Stimulated activated CD8-positive, alpha-beta memory T cell treated with anti-CD3 and anti-CD28 coated beads, Interleukin-7, amount 100 ng/mL, for 1 hour (primary cell): ENCODE measurements at regions not wholly inside any gene's neighbourhood (a gene's known extent, or its start where the extent isn't known, plus 50 kb on each side); places are given as distances from the start of the nearest gene placed in this dataset.
"Not testable (repeated sequence)": the region's sequence is repeated elsewhere in the genome, so short reads cannot be mapped to it uniquely, and the experiment has no call there.

Experiments used
- DNase-seq, 2 donors: peaks; one replicate each; pipeline ENCODE4 v3.0.0-alpha.2; 2020; ENCODE audit warnings: low read depth in 2 of 2

DNA sequence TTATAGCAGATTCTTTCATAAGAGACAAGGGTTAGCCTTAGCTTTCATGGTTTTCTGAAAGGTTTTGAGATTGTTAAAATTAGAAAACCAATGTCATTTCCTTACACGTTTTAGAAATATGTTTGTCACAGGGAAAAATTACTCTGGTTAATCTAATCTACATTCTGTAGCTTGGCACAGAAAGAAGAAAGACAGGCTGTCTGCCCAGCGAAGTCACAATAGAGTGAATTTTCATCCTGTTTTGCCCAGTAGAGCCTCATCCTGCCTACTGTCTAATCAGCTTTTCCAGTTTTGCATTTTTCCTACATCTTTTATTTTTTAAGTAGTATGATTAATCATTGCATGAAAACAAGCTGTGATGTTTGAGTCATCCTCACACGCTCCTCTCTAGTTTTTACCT is 688.8 kb downstream of the MTRR start:
- DNase-seq: no peak

DNA sequence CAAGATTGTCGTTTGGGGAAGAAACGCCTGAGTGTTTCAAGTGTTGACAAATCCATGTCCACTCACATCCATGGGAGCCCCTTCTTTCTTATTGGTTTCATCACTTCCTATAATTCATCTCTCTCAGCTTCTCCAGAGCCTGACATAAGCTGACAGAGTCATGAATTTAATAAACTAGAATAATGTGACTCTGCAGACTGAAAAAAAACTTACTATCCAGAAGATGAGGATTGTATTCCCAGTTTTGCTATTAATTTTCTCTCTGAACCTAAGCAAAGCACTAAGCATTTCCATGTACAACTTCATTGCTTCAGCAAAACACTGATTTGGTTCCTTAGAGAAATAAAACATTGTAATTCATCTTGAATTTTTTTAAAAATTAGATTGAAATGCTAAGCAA is 691.8 kb downstream of the MTRR start:
- no peak for DNase-seq

DNA sequence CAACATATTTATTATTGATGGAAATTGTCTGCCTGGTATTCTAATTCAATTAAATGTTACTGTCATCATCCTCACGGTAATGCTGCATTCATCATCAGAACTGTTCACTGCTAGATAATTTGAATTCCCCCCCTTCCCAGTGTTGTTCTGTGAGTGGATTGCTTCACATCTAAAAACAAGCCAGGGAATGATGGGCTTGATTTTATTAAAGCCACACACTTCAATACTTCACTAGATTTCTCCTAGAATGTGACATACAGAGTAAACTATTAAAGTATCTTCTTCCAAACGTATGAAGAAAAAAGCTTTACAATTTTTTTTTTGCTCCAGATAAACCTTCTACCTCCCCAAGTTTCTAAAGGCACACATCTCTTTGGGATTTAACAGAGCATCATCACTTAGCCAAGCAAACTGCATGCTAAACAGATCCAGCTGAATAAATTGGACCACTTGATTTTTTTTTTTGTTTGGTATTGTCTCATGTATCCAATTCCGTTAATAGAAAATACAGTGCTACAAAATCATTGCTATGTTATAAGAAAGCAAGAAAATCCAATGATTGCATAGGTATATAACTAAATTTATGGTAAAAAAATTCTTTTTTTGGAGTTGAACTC is 692.4 kb downstream of the MTRR start:
- DNase-seq: no peak

DNA sequence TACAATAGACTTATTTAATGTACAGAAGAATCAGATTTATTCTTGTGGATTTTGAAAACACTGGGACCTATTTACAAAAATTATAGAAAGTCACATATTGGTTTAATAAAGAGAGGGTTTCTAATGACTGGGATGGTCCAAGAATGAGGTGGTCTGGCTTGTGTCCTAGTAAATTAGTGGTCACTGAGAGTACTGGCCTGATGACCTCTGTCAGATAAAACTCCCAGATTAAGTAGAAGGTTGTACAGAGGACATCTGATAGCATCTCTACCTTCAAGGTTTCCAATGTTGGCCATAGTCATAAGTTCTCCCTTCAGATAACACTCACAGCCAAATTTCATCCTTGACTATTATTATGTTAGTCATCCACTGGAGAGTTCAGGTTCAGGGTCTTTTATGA is 692.9 kb downstream of the MTRR start:
- DNase-seq: no peak

DNA sequence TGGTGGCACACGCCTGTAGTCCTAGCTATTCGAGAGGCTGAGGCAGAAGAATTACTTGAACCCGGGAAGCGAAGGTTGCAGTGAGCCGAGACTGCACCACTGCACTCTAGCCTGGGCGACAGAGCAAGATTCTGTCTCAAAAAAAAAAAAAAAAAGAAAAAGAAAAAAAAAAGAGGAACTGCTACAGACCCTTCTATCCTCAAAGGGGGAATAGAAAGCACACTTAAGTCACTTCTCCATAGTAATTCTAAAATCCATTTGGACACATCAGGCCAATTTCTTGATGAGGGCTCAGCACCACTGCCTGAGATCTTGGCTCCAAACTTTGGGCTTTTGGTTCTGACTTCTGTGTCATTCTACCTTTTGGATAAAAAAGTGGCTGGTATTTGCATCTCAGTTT is 694.6 kb downstream of the MTRR start:
- not testable (repeated sequence) for DNase-seq

DNA sequence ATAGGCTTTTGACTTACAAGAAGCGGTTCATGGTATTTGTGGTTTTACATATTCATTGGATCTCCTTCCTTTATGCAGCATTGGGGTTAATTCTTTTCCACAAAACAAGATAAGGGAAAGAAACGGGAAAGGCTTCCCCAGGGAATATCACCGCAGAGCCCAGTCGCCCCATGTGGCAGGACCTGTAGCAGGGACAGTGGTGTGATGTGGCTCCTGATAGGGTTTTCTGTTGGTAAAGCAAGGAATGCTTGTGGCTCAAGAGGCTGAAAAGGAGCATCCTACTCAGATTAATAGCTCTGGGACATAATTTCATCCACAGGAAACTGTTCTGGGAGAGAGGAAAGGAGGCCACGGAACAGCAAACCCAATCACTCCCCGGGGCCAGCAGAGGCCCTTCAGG is 699.9 kb downstream of the MTRR start:
- no peak for DNase-seq

DNA sequence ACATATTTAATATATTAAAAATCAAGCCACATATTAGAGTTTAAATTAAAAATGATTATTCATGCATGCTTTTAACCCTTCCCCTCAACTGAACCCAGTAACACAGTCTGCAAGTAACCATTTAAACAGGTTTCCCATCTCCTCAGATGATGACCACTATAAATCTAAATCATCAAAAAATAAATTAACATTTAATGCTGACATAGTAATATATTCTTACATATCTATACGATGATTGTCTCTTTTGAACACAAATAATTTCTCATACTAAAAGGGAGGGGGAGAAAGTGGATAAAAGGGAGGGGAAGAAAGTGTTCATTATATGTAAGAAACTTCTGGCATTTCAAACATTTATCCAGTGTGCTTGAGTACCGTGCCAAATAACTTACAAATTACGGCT is 701.6 kb downstream of the MTRR start:
- DNase-seq: no peak

DNA sequence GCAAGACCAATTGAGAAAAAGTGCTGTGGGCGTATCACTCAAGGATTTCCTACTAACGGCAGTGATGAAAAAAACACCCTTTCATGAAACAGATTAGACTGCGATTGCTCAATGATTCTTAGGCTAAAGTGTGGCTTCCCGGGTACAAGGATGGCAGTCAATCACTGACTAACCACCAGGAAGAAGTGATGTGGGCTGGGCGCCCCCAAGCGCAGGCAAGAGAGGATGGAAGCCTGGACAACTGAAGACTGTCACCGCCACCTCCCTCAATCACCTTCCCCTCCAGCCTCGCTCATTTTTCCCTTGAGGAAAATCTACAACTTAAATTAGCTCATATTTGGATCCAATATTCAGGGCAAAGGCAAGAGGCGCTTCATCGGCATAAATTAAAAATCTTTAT is 707.2 kb downstream of the MTRR start:
- no peak for DNase-seq

DNA sequence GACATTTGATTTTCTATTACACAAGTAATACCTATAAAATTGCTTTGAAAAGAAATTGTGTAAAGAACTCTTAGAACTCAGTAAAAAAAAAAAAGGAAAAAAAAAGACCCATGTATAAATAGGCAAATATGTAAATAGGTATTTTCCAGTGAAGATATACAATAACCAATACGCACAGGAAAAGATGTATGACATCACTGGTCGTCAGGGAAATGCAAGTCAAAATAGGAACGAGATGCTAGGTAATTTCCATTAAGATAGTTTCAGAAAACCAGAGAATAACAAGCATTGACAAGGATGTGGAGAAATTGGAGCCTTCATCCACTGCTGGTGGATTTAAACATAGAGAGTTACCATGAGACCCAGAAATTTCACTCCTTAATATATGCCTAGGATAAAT is 708.8 kb downstream of the MTRR start:
- DNase-seq: no peak

DNA sequence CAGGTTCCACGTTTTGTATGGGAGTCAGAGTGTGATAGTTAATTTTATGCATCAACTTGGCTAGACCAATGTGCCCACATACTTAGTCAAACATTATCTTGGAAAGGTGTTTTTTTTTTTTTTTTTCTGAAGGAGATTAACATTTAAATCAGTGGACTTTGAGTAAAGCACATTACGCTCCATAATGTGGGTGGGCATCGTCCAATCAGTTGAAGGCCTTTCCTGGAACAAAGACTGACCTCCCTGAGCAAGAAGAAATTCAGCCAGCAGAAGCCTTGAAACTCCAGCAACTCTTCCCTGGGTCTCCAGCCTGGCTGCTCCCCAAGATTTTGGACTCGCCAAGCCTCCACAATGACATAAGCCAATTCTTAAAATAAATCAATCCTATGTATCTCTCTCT is 711.4 kb downstream of the MTRR start:
- no peak for DNase-seq

DNA sequence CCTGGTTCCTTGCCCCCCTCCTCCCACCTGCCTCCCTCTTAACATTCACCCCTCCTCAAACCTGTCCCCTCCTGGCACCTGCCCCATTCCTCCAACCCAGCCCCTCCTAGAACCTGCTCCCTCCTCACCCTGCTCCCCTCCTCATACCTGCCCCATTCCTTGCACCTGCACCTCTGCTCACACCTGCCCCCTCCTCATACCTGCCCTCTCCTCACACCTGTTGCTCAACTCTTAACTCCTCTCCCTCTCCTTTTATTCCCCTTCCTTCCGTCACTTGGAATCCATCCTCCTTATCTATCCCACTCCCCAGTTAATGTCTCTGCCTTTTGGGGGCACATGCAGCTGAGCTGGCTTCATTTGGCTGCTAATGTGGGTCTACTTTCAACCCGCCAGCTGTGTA is 712.1 kb downstream of the MTRR start:
- DNase-seq: no peak

DNA sequence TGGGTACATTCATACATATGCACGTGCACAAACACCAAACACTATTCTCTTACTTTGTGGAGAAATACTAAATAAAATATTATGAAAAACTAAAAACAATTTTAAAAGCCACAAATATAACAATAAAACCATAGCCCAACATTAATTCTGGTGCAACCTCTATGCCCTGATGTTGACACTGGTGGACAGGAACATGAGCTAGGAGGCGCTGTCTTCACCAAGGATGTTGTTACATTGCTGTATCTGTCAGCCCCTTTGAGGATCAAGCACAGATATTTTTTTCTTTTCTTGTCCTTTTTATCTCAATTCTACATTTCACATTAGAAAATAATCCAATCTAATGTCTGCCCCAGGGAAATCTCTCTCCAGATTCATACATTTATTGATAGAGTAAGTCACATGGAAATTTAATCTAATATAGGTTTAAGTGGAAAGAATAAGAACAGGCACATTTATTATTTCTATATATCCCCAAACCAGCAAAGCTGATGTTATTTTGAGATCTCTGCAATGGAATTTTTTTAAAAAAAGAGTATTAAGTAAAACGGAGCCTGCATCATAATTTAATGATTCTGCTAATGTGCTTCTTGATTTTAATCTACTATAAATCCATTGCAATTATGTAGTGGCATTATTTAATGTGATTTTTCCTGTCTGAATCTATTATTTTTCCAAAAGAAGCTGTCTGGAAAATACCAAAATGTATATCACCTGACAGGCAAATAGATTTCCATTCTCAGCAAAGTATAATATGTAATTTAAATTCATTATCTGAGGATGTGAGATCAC is 716.5 kb downstream of the MTRR start:
- no peak for DNase-seq

DNA sequence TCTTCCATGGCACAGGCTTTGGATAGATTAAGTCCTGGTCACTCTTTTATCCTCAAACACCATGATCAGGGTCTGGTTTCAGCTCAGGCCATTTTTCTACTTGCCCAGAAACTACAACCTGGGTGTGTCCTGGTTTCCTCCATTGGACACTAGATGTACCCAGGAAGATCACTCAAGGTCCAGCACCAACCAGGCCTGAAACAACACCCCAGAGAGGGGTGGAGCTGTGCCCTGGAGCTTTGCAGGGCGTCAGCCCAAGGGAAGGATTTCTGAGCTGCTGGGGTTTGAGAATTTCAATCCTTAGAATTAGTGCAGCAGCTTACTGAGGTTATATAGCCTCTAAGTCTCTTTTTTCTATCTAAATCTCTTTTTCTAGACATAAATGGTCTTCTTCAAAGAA is 722.0 kb downstream of the MTRR start:
- DNase-seq: no peak

DNA sequence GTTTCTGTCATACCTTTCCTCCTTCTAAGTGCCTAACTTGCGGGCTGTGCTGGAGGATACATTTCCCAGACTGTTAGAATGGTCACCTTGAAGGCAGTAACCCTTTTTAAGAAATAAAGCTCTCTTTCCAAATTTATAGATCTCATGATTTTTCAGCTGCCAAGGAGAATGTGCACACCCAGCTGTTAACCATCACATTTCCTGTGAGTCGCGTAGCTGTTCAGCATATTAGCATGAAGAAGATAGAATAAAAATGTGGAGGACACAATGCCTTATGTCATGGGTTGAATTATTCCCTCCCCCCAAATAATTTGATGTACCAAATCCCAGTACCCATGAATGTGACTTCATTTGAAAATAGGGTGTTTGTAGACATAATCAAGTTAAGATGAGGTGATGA is 729.4 kb downstream of the MTRR start:
- no peak for DNase-seq

DNA sequence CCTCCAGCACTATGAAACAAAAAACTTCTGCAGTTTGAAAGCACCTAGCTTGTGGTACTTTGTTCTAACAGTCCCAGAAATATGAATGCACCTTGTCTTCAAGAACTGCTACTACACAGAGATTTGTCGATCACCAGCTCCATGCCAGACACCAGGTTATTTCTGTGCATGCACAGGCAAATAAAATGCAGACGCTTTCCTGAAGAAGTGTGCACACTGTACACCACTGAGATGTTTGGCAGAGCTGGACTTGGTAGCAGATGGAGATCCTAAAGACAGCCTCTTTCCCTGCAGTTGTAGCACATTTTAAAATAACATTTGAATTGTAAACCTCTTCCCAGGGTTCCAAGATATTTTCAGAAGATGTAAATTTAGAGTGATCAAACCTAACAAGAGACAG is 730.0 kb downstream of the MTRR start:
- DNase-seq: no peak

DNA sequence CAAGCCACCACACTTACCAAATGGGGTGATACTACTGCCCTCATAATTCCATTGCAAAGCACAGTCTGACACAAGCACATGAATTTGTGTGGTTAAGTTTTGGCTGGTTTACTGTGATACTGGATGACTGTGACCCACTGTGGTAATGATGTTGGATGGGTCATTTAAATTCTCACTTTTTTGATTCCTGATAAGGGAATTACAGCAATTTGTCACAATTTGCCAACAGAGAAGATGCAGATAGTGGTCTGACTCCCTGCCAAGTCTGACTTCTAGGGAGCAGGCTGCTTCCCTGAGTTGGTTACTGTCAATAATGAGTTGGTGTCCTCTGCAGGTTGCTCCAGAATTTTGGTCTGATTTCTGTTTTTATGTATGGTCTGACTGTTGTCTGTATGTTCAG is 731.9 kb downstream of the MTRR start:
- no peak for DNase-seq

DNA sequence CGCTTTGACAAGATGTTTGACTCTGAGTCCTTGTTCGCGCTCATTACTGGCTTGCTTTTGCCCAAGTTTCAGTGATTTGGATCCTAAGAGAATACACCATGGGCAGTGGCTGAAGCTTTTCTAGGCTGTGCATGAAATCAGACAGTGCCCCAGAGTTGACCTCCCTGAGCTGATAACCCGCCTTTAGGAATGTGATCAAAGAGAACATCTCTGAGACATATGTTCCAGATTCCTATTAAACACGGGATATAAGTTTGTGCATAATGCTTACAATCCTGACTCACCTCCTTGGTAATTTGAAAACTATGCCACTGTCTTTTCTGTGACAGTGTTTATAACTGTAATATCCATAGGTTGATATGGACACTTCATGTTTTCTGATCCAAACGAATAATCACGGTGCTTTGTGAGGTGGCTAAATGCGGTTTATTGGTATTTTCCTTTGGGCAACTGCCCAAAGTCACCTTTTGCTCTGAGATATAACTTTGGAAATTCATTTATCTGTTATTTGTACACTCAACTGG is 732.9 kb downstream of the MTRR start:
- no peak for DNase-seq

DNA sequence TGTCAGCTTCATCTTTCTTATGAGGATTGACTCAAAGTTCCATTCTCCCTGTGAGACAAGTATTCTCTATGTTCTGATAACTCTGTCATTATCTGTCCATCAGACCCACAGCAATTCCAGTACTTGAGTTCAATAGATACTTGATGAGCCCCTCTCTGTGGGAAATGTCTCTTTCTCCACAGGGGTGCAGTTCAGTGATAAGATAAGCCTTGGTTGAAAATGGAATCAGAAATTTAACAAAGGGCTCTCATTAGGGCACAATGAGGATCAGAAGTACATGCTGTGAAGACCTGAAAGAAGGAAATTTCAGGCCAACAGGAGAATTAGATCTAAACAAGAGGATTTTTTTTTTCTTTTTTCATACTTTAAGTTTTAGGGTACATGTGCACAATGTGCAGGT is 737.3 kb downstream of the MTRR start:
- DNase-seq: no peak

DNA sequence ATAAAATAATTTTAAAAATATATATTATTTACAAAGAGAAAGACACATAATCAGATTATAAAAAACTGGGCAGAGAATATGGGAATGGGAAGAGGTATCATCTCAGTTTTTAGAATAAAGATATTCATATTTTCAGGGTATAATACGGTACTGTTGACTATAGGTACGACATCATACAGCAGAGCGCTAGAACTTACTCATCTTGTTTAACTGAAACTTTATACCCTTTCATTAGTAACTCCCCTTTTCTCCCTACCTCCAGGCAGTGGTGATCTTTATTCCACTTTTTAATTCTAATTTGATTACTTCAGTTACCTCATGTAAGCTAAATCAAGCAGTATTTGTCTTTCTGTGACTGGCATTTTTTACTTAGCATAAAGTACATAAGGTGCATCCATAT is 742.1 kb downstream of the MTRR start:
- no peak for DNase-seq

DNA sequence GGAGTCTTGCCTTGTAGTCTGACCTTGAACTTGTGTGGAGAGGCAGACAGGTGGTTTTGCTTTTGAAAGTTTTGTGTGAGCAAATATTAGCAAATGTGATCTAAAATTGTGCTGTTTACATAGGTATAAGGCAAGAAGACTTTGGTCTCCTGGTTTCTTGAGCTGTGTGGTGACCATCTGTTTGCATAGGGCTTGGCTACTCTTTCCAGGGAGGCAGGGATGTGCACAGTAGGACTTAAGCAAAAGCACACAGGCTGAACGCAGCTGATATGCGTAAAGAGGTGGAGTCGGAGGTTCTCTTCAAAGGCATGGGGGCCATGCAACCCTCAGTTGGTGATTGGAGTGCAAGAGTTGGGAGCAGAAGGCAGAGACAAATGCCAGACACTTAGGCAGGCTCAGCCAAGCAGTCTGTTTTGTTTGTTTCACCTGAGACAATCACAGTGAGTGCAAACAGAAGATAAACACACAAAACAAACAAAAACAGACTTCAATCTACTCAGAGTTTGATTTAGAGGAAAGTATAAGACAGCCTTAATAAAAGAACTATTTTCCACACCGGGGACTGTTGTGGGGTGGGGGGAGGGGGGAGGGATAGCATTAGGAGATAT is 744.2 kb downstream of the MTRR start:
- DNase-seq: no peak

DNA sequence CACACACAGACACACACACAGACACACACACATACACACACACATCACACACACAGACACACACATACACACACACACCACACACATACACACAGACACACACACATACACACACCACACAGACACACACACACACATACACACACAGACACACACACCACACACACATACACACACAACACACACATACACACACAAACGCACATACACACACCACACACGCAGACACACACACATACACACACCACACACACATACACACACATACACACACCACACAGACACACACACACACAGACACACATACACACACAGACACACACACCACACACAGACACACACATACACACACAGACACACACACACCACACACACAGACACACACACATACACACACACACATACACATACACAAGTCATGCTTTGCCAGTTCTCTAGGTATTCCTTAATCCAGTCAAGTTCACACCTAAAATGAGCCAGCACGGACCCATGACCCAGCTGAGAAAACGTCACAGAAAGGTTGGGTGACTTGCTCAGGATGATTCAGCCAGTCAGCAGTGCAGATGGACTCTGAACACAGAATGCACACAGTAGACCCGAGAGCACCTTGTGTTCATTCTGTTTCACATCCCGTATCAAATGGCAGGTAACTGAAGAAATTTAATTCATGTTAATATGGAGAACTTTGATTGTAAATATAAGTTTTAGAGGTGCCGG is 746.4 kb downstream of the MTRR start:
- DNase-seq: no peak

DNA sequence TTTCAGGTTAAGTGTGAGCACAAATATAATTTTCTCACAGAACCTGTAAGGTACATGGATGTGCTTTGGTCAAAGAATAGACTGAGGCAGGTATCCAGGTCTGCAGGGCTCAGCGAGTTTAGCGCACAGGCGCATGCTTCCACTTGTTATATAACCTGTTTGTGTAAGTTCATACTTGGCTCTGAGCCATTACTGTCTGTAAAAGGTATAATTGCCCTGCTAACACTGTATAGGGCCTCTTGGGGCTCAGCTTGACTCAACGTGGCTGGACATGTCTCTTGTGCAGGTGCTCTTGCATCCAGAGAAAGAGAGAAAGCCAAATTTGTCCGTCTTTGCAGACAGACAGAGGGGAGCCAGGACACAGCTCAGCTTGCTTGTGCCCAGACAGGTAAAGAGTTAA is 759.6 kb downstream of the MTRR start:
- no peak for DNase-seq

DNA sequence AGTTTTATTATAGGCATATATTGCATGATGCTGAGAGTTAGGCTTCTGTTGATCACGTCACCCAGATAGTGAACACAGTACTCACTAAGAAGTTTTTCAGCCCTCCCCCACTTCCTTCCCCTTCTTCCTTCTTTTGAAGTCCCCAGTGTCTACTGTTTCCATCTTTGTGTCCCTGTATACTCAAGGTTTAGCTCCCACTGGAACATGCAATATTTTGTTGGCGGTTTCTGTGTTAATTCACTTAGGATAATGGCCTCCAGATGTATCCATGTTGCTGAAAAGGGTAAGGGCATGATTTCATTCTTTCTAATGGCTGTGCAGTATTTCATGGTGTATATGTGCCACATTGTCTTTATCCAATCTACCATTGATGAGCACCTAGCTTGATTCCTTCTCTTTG is 764.3 kb downstream of the MTRR start:
- no peak for DNase-seq
